Astrocyte of the spinal cord (primary cell): ENCODE measurements at regions not wholly inside any gene's neighbourhood (a gene's known extent, or its start where the extent isn't known, plus 50 kb on each side); places are given as distances from the start of the nearest gene placed in this dataset.
"Not testable (repeated sequence)": the region's sequence is repeated elsewhere in the genome, so short reads cannot be mapped to it uniquely, and the experiment has no call there.

Source experiments
- DNase-seq: peaks from one replicate; pipeline ENCODE4 v3.0.0; 2011; ENCODE audit warnings: low read depth, low spot score
- H3K4me3 ChIP-seq: 2 replicates; pipeline ENCODE4 v1.5.1; 2011; ENCODE audit warnings: low read depth, mild to moderate bottlenecking, low read length, moderate library complexity
- CTCF ChIP-seq: IDR thresholded peaks from 2 replicates; pipeline ENCODE4 v1.5.1; 2012; ENCODE audit warnings: low read depth, mild to moderate bottlenecking, low read length, inconsistent platforms
- in situ Hi-C: cut with HindIII; loops from 2 replicates; pipeline ENCODE4 v1.10.0; 2017; ENCODE audit warnings: low sequenced_read_pairs

GRCh38 chr9:102700936-102701335 is 294.2 kb upstream of the CYLC2 start:
- H3K4me3 ChIP-seq, result no peak overlapping the region
- no peak for DNase-seq
- TF ChIP-seq CTCF, result no peak
- in situ Hi-C loops, result no loop called here

GRCh38 chr9:102669220-102669619 is 325.9 kb upstream of the CYLC2 start:
- no peak for DNase-seq

GRCh38 chr9:102652471-102652870 is 342.7 kb upstream of the CYLC2 start:
- in situ Hi-C loops, result no loop called here
- DNase-seq, result no peak
- no peak overlapping the region for H3K4me3 ChIP-seq
- TF ChIP-seq CTCF, result no peak

More at GRCh38 chr9:102669220-102669619, 325.9 kb upstream of the CYLC2 start:
- in situ Hi-C loops, result no loop called here
- no peak for TF ChIP-seq CTCF
- H3K4me3 ChIP-seq, result no peak overlapping the region

GRCh38 chr9:102650896-102651295 is 344.2 kb upstream of the CYLC2 start:
- in situ Hi-C loops, result no loop called here
- DNase-seq, result no peak
- no peak for TF ChIP-seq CTCF
- H3K4me3 ChIP-seq, result no peak overlapping the region

GRCh38 chr9:102642651-102643050 is 352.5 kb upstream of the CYLC2 start:
- no peak overlapping the region for H3K4me3 ChIP-seq
- TF ChIP-seq CTCF, result no peak
- in situ Hi-C loops, result no loop called here
- no peak for DNase-seq

- peak; percentile 22 for TF ChIP-seq CTCF
- in situ Hi-C loops, result no loop called here
- no peak overlapping the region for H3K4me3 ChIP-seq
- no peak for DNase-seq
Observed at GRCh38 chr9:102631559-102631958, 363.6 kb upstream of the CYLC2 start.

GRCh38 chr9:102609461-102609860 is 385.7 kb upstream of the CYLC2 start:
- peak; percentile 1 for DNase-seq
- in situ Hi-C loops, result no loop called here
- H3K4me3 ChIP-seq, result no peak overlapping the region
- TF ChIP-seq CTCF, result no peak

- DNase-seq, H3K4me3 ChIP-seq, in situ Hi-C loops: not testable (repeated sequence)
Observed at GRCh38 chr9:102603198-102604195, 391.6 kb upstream of the CYLC2 start.
